KMS-11 (cell line): ENCODE measurements at regions not wholly inside any gene's neighbourhood (a gene's known extent, or its start where the extent isn't known, plus 50 kb on each side); places are given as distances from the start of the nearest gene placed in this dataset.

Source experiments
- H2AFZ ChIP-seq: fragments of 200-600 bp; sonication (generic); 2 replicates; pipeline ENCODE4 v1.6.1; 2016; ENCODE audit warnings: antibody characterized with exemption, mixed run types, low read depth
- H3K27ac ChIP-seq: fragments of 200-600 bp; sonication (generic); 2 replicates; pipeline ENCODE4 v1.6.1; 2016; ENCODE audit warnings: mild to moderate bottlenecking, mixed run types
- H3K27me3 ChIP-seq: fragments of 200-600 bp; sonication (generic); 2 replicates; pipeline ENCODE4 v1.6.1; 2017; ENCODE audit warnings: mild to moderate bottlenecking, low read depth, mixed run types, moderate library complexity; ENCODE audit not compliant: insufficient read depth
- H3K36me3 ChIP-seq: fragments of 200-600 bp; sonication (generic); 2 replicates; pipeline ENCODE4 v1.6.1; 2017; ENCODE audit warnings: mild to moderate bottlenecking, mixed run types; ENCODE audit not compliant: insufficient read depth
- H3K4me1 ChIP-seq: fragments of 200-600 bp; sonication (generic); 2 replicates; pipeline ENCODE4 v1.6.1; 2016; ENCODE audit warnings: mild to moderate bottlenecking, low read depth, mixed run types; ENCODE audit not compliant: poor library complexity, severe bottlenecking
- H3K4me2 ChIP-seq: fragments of 200-600 bp; sonication (generic); 2 replicates; pipeline ENCODE4 v1.7.0; 2016; ENCODE audit warnings: mild to moderate bottlenecking, mixed run types
- H3K4me3 ChIP-seq: fragments of 200-600 bp; sonication (generic); IDR thresholded peaks from 2 replicates; pipeline ENCODE4 v1.6.1; 2017; ENCODE audit warnings: low read depth, low read length, mixed read lengths; ENCODE audit not compliant: insufficient read depth
- H3K79me2 ChIP-seq: fragments of 200-600 bp; sonication (generic); 2 replicates; pipeline ENCODE4 v1.6.1; 2016; ENCODE audit warnings: low read depth, mixed run types; ENCODE audit not compliant: insufficient read depth
- H3K9ac ChIP-seq: fragments of 200-600 bp; sonication (generic); 2 replicates; pipeline ENCODE4 v1.6.1; 2016; ENCODE audit warnings: mild to moderate bottlenecking, mixed run types
- H4K20me1 ChIP-seq: fragments of 200-600 bp; sonication (generic); 2 replicates; pipeline ENCODE4 v1.6.1; 2016; ENCODE audit warnings: mild to moderate bottlenecking, mixed run types; ENCODE audit not compliant: insufficient read depth
- CTCF ChIP-seq: fragments of 200-600 bp; sonication (generic); conservative IDR thresholded peaks from 2 replicates; pipeline ENCODE4 v1.6.1; 2017; ENCODE audit warnings: low read depth, mild to moderate bottlenecking, antibody characterized with exemption, low read length, moderate library complexity, mixed read lengths

- Histone ChIP-seq H2AFZ (no peak overlapping the region), H3K36me3 (no peaks in the 10 kb centered on the region), H3K27me3 (no peaks in the 10 kb centered on the region), H3K9ac (no peak overlapping the region), H3K4me3 (no peak overlapping the region), H4K20me1 (no peaks in the 10 kb centered on the region), H3K4me1 (no peaks in the 10 kb centered on the region), H3K79me2 (no peaks in the 10 kb centered on the region), H3K27ac (no peak overlapping the region), H3K4me2 (no peak overlapping the region)
- no peak for TF ChIP-seq CTCF
Observed at GRCh38 chr9:86642721-86643120, 288.5 kb upstream of the TUT7 start.

DNA sequence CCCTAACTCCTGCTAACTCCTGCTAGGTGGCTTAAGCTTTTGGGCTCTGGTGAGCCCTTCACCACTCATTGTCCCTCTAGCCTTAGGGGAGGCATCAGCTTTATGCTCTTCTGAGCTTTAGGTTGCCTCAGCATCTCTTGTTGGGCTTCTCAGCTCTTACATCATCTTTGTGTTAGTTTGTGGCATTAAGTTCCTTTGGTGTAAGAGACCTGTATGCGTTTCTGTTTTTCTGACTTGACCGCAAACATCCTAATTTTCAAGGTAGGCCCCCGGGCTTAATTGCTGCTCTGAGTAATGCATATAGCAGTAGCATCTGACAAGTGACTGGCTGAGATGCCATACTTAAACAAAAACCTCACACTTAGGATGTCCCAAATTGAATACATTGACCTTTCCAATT, 287.8 kb upstream of the TUT7 start:
- Histone ChIP-seq H3K27ac (no peak overlapping the region), H3K4me1 (no peaks in the 10 kb centered on the region), H3K9ac (no peak overlapping the region), H4K20me1 (no peaks in the 10 kb centered on the region), H3K79me2 (no peaks in the 10 kb centered on the region), H3K36me3 (no peaks in the 10 kb centered on the region), H3K27me3 (no peaks in the 10 kb centered on the region), H3K4me2 (no peak overlapping the region), H2AFZ (no peak overlapping the region), H3K4me3 (no peak overlapping the region)
- no peak for TF ChIP-seq CTCF

DNA sequence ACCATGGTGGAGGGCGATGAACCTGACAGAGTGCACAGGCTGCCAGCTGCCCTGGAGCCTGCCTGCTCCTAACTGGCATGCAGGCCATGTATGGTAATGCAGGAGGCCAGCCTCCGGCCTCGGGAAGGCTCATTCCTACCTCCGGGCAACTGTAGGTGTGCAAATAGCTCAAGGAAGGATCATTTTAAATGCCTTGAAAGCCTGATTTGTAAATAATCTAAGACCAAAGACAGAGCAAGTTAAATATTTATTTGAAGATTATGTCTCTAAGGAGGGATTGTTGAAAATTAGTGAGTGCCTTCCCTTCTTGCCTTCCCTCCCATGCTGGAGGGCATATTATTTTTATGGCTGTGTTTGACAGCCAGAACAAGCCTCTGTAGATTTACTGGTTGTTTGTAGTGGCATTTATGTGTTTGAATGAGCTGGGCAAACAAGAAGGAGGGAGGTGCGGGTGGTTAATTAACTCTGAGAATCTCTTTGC, 285.7 kb upstream of the TUT7 start:
- H4K20me1 ChIP-seq, result no peaks in the 10 kb centered on the region
- H3K36me3 ChIP-seq, result no peaks in the 10 kb centered on the region
- H3K27ac ChIP-seq, result no peak overlapping the region
- H2AFZ ChIP-seq, result no peak overlapping the region
- H3K9ac ChIP-seq, result no peak overlapping the region
- no peaks in the 10 kb centered on the region for H3K79me2 ChIP-seq
- no peaks in the 10 kb centered on the region for H3K4me1 ChIP-seq
- H3K4me2 ChIP-seq, result no peak overlapping the region
- no peak overlapping the region for H3K4me3 ChIP-seq
- no peak for TF ChIP-seq CTCF
- H3K27me3 ChIP-seq, result no peaks in the 10 kb centered on the region

DNA sequence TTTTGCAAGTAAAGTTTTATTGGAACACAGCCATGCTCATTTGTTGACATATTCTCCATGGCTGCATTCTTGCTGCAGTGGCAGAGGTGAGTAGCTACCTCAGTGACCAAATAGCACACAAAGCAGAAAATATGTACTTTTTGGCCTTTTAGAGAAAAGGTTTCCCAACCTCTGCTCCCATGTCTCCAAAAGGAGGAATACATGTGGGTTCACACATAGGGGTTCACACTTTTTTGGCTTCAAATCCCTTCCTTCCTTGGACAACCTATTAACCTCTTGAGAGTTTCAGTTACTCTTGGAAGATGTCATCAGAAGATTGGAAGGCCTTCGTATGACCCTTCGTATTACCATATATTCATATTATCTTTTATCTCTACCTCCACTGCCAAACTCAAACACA, 285.1 kb upstream of the TUT7 start:
- no peak for TF ChIP-seq CTCF
- Histone ChIP-seq H3K9ac (no peak overlapping the region), H3K27me3 (no peaks in the 10 kb centered on the region), H3K36me3 (no peaks in the 10 kb centered on the region), H3K79me2 (no peaks in the 10 kb centered on the region), H3K4me1 (no peaks in the 10 kb centered on the region), H3K4me3 (no peak overlapping the region), H2AFZ (no peak overlapping the region), H4K20me1 (no peaks in the 10 kb centered on the region), H3K27ac (no peak overlapping the region), H3K4me2 (no peak overlapping the region)
